A673 (cell line): ENCODE measurements at regions not wholly inside any gene's neighbourhood (a gene's known extent, or its start where the extent isn't known, plus 50 kb on each side); places are given as distances from the start of the nearest gene placed in this dataset.

Experiments
- BruUV-seq: library from RNA; stranded (reverse); fragments of 400-500 nt; replicated peaks from 2 replicates; lab custom pipeline; 2021; lab: Mats Ljungman, UMichigan
- CTCF ChIA-PET: fragments of 300-600 bp; sonication (Branson Sonifier 250); formaldehyde crosslinking; loops from one replicate; lab custom pipeline; 2022; ENCODE audit warnings: antibody characterized with exemption; lab: Charles Lee
- POLR2A ChIA-PET: fragments of 300-600 bp; sonication (Branson Sonifier 250); formaldehyde crosslinking; loops from one replicate; lab custom pipeline; 2022; ENCODE audit warnings: antibody characterized with exemption; ENCODE audit not compliant: low non-redundant PET; lab: Charles Lee
- DNase-seq: peaks from one replicate; pipeline ENCODE4 v3.0.0-alpha.2; 2015; ENCODE audit warnings: low spot score
- H3K27ac ChIP-seq: fragments of 200-600 bp; sonication (generic); 2 replicates; pipeline ENCODE4 v1.5.1; 2016; ENCODE audit warnings: mixed run types, low read depth, mild to moderate bottlenecking, mixed read lengths, antibody characterized with exemption, low read length; ENCODE audit not compliant: poor library complexity, severe bottlenecking
- H3K27me3 ChIP-seq: fragments of 200-600 bp; sonication (generic); replicated peaks from 2 replicates; pipeline ENCODE4 v1.6.1; 2017; ENCODE audit warnings: mixed run types, low read depth, mild to moderate bottlenecking, mixed read lengths, antibody characterized with exemption, low read length; ENCODE audit not compliant: insufficient read depth, poor library complexity
- H3K36me3 ChIP-seq: fragments of 200-600 bp; sonication (generic); 2 replicates; pipeline ENCODE4 v1.6.1; 2016; ENCODE audit warnings: mixed run types, mild to moderate bottlenecking, mixed read lengths, antibody characterized with exemption, low read length; ENCODE audit not compliant: insufficient read depth, poor library complexity, severe bottlenecking
- H3K4me1 ChIP-seq: fragments of 200-600 bp; sonication (generic); 2 replicates; pipeline ENCODE4 v1.6.1; 2017; ENCODE audit warnings: mixed run types, mild to moderate bottlenecking, mixed read lengths, antibody characterized with exemption, low read length; ENCODE audit not compliant: insufficient read depth, poor library complexity, severe bottlenecking
- H3K4me3 ChIP-seq: fragments of 200-600 bp; sonication (generic); 2 replicates; pipeline ENCODE4 v1.5.1; 2016; ENCODE audit warnings: low read depth, mixed run types, mild to moderate bottlenecking, mixed read lengths, low read length; ENCODE audit not compliant: poor library complexity, severe bottlenecking
- H3K9me3 ChIP-seq: fragments of 200-600 bp; sonication (generic); 2 replicates; pipeline ENCODE4 v1.6.1; 2016; ENCODE audit warnings: mixed run types, low read depth, mild to moderate bottlenecking, mixed read lengths, antibody characterized with exemption, low read length; ENCODE audit not compliant: poor library complexity, severe bottlenecking
- CTCF ChIP-seq: fragments of 300-800, 200-600 bp; sonication (generic); conservative IDR thresholded peaks from 2 replicates; pipeline ENCODE4 v1.5.1; 2017; ENCODE audit warnings: low read depth, mild to moderate bottlenecking, antibody characterized with exemption, low read length, moderate library complexity, mixed read lengths
- EZH2 ChIP-seq: fragments of 200-600 bp; sonication (generic); IDR thresholded peaks from 2 replicates; pipeline ENCODE4 v1.6.1; 2017; ENCODE audit warnings: borderline replicate concordance, low read depth, mild to moderate bottlenecking, mixed read lengths, antibody characterized with exemption, low read length; ENCODE audit not compliant: poor library complexity, severe bottlenecking
- intact Hi-C: fragments of 100-400 bp; cut with micrococcal nuclease; formaldehyde crosslinking; loops from one replicate; pipeline ENCODE4 v1.10.0; 2022; ENCODE audit not compliant: unreplicated experiment

GRCh38 chr1:239184561-239185244 is 201.7 kb upstream of the CHRM3 start:
- no peak overlapping the region for H3K4me3 ChIP-seq
- TF ChIP-seq EZH2 (no peak), CTCF (no peak)
- DNase-seq = no peak
- no peaks in the 10 kb centered on the region for H3K4me1 ChIP-seq
- no peaks in the 10 kb centered on the region for H3K9me3 ChIP-seq
- no peaks in the 10 kb centered on the region for H3K27me3 ChIP-seq
- no TSS peak for BruUV-seq
- intact Hi-C loops = no loop called here
- H3K36me3 ChIP-seq = no peaks in the 10 kb centered on the region
- CTCF ChIA-PET = no interaction called here
- no peak overlapping the region for H3K27ac ChIP-seq
- POLR2A ChIA-PET = no interaction called here

GRCh38 chr1:239178961-239179360 is 207.4 kb upstream of the CHRM3 start:
- Histone ChIP-seq H3K9me3 (no peaks in the 10 kb centered on the region), H3K27ac (no peak overlapping the region), H3K4me3 (no peak overlapping the region), H3K4me1 (no peaks in the 10 kb centered on the region), H3K36me3 (no peaks in the 10 kb centered on the region), H3K27me3 (no peaks in the 10 kb centered on the region)
- CTCF ChIA-PET = no interaction called here
- intact Hi-C loops = no loop called here
- BruUV-seq = no TSS peak
- TF ChIP-seq CTCF (no peak), EZH2 (no peak)
- no peak for DNase-seq
- POLR2A ChIA-PET = no interaction called here

GRCh38 chr1:239174880-239175279 is 211.5 kb upstream of the CHRM3 start:
- no TSS peak for BruUV-seq
- no peak for DNase-seq
- H3K27ac ChIP-seq = no peak overlapping the region
- H3K4me3 ChIP-seq = no peak overlapping the region
- no peaks in the 10 kb centered on the region for H3K27me3 ChIP-seq
- H3K4me1 ChIP-seq = no peaks in the 10 kb centered on the region
- intact Hi-C loops = no loop called here
- ChIA-PET CTCF (no interaction called here), POLR2A (no interaction called here)
- no peaks in the 10 kb centered on the region for H3K36me3 ChIP-seq
- H3K9me3 ChIP-seq = no peaks in the 10 kb centered on the region
- TF ChIP-seq EZH2 = no peak
- no peak for TF ChIP-seq CTCF
